ENCODE measurements at regions not wholly inside any gene's neighbourhood (a gene's known extent, or its start where the extent isn't known, plus 50 kb on each side); places are given as distances from the start of the nearest gene placed in this dataset.

GRCh38 chr6:144344646-144345045, 59.5 kb downstream of the UTRN start:
- Histone ChIP-seq H3K27ac (ENCODE audit: low read depth, low read length) (no peak overlapping the region), H3K36me3 (ENCODE audit: control insufficient read depth, insufficient read depth, low read length) (no peaks in the 10 kb centered on the region), H3K9me3 (ENCODE audit: control insufficient read depth, insufficient read depth, low read length) (no peaks in the 10 kb centered on the region), H3K4me3 (ENCODE audit: low read depth, low read length) (no peak overlapping the region), H3K4me1 (ENCODE audit: control insufficient read depth, insufficient read depth, low read length) (peaks cover 5% of the 10 kb centered on the region), H3K27me3 (ENCODE audit: control insufficient read depth, insufficient read depth, low read length) (no peaks in the 10 kb centered on the region)
- DNase-seq (ENCODE audit: low read depth in 4 of 6, low spot score in 6 of 6) = no peak
- 50% methylated on average over 1 of the region's 5 CpGs for WGBS (ENCODE audit: insufficient coverage)

DNA sequence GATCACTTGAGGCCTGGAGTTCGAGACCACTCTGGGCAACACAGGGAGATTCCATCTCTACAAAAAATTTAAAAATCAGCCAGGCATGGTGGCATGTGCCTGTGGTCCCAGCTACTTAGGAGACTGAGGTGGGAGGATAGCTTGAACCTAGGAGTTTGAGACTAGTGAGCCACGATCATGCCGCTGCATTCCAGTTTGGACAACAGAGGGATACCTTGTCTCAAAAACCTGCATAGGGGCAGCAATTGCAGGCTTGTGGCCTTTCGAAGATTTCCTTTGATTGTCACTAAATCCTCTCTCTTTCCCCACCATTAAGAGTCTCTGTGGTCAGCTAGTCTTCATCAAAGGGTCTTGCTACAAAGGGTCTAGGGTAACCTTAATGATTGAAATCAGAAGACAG, 60.3 kb downstream of the UTRN start:
- no peaks in the 10 kb centered on the region for H3K36me3 ChIP-seq (ENCODE audit: control insufficient read depth, insufficient read depth, low read length)

DNA sequence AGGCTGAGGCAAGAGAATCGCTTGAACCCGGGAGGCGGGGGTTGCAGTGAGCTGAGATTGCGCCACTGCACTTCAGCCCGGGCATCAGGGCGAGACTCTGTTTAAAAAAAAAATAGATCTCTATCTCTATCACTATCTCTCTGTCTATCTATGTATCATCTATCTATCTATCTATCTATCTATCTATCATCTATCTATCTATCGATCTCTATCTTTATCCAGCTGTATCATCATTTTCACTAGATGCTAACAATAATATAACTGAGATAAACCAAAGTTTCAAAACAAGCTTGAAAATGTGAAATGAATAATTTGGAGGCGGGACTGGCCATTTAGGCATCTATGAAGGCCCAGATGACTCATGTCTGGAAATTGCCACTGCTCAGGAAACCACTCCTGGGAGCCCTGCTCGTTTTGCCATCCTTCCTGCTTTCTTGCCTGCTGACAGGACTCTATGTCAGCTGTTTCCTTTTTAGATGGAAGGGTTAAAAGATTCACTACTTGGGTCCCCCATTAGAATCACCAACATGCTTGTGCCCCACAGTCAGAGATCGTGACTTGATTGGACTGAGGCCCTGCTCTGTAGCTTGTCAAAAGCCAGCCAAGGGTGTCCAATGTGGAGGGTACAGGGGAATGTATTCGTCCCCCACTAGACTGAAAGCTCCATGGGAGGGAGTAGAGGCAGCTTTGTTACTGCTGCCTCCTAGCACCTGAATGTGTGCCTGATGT, 61.7 kb downstream of the UTRN start:
- Histone ChIP-seq H3K4me3 (ENCODE audit: low read depth, low read length) (no peak overlapping the region), H3K36me3 (ENCODE audit: control insufficient read depth, insufficient read depth, low read length) (no peaks in the 10 kb centered on the region), H3K27me3 (ENCODE audit: control insufficient read depth, insufficient read depth, low read length) (no peaks in the 10 kb centered on the region), H3K27ac (ENCODE audit: low read depth, low read length) (no peak overlapping the region), H3K4me1 (ENCODE audit: control insufficient read depth, insufficient read depth, low read length) (no peaks in the 10 kb centered on the region), H3K9me3 (ENCODE audit: control insufficient read depth, insufficient read depth, low read length) (no peaks in the 10 kb centered on the region)
- 92% methylated on average over 6 of the region's 11 CpGs for WGBS (ENCODE audit: insufficient coverage)
- DNase-seq (ENCODE audit: low read depth in 4 of 6, low spot score in 6 of 6) = no peak

More for the DNA sequence above, 60.3 kb downstream of the UTRN start:
- Histone ChIP-seq H3K9me3 (ENCODE audit: control insufficient read depth, insufficient read depth, low read length) (no peaks in the 10 kb centered on the region), H3K4me1 (ENCODE audit: control insufficient read depth, insufficient read depth, low read length) (no peaks in the 10 kb centered on the region), H3K27ac (ENCODE audit: low read depth, low read length) (no peak overlapping the region), H3K4me3 (ENCODE audit: low read depth, low read length) (no peak overlapping the region), H3K27me3 (ENCODE audit: control insufficient read depth, insufficient read depth, low read length) (no peaks in the 10 kb centered on the region)
- 100% methylated on average over 2 of the region's 4 CpGs for WGBS (ENCODE audit: insufficient coverage)
- no peak for DNase-seq (ENCODE audit: low read depth in 4 of 6, low spot score in 6 of 6)

DNA sequence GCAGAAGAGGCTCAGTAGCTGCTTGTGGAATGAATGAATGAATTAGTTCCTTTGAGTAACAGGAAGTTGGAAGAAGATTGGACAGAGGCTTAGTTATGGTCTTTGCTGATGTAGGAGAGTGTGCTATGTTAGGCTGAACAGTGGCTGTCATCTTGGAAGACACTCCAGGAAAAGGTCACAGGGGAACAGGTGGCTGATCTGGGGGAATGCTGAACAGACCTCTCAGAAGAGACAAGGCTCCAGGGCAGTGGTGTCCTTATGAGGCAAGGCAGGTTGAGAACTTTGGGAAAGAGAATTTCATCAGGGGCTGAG, 62.3 kb downstream of the UTRN start:
- Histone ChIP-seq H3K27me3 (ENCODE audit: control insufficient read depth, insufficient read depth, low read length) (no peaks in the 10 kb centered on the region), H3K4me1 (ENCODE audit: control insufficient read depth, insufficient read depth, low read length) (no peaks in the 10 kb centered on the region), H3K9me3 (ENCODE audit: control insufficient read depth, insufficient read depth, low read length) (no peaks in the 10 kb centered on the region), H3K36me3 (ENCODE audit: control insufficient read depth, insufficient read depth, low read length) (no peaks in the 10 kb centered on the region), H3K4me3 (ENCODE audit: low read depth, low read length) (no peak overlapping the region), H3K27ac (ENCODE audit: low read depth, low read length) (no peak overlapping the region)
- DNase-seq (ENCODE audit: low read depth in 4 of 6, low spot score in 6 of 6) = no peak

DNA sequence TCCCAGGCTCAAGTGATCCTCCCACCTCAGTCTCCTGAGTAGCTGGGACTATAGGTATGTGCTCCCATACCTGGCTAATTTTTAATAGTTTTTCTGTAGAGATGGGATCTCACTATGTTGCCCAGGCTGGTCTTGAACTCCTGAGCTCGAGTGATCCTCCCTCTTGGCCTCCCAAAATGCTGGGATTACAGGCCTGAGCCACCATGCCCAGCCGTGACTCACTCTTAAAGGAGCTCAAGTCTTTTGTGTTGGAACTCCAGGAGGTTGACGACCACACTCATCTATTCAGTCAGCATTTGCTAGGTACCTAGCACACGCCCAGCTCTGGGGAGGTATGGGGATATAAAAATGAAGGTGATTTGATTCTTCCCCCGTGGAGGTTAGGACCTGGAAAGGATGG, 62.8 kb downstream of the UTRN start:
- H3K9me3 ChIP-seq (ENCODE audit: control insufficient read depth, insufficient read depth, low read length) = no peaks in the 10 kb centered on the region
- WGBS (ENCODE audit: insufficient coverage) = 100% methylated on average over 4 of the region's 5 CpGs
- no peak overlapping the region for H3K27ac ChIP-seq (ENCODE audit: low read depth, low read length)
- H3K27me3 ChIP-seq (ENCODE audit: control insufficient read depth, insufficient read depth, low read length) = no peaks in the 10 kb centered on the region
- H3K4me1 ChIP-seq (ENCODE audit: control insufficient read depth, insufficient read depth, low read length) = no peaks in the 10 kb centered on the region
- no peak overlapping the region for H3K4me3 ChIP-seq (ENCODE audit: low read depth, low read length)
- no peaks in the 10 kb centered on the region for H3K36me3 ChIP-seq (ENCODE audit: control insufficient read depth, insufficient read depth, low read length)
- no peak for DNase-seq (ENCODE audit: low read depth in 4 of 6, low spot score in 6 of 6)

- H3K4me1 ChIP-seq (ENCODE audit: control insufficient read depth, insufficient read depth, low read length) = no peaks in the 10 kb centered on the region
- no peak overlapping the region for H3K27ac ChIP-seq (ENCODE audit: low read depth, low read length)
- no peaks in the 10 kb centered on the region for H3K36me3 ChIP-seq (ENCODE audit: control insufficient read depth, insufficient read depth, low read length)
- WGBS (ENCODE audit: insufficient coverage) = 40% methylated on average over 2 of the region's 8 CpGs
- no peaks in the 10 kb centered on the region for H3K27me3 ChIP-seq (ENCODE audit: control insufficient read depth, insufficient read depth, low read length)
- H3K4me3 ChIP-seq (ENCODE audit: low read depth, low read length) = no peak overlapping the region
- no peak for DNase-seq (ENCODE audit: low read depth in 4 of 6, low spot score in 6 of 6)
- H3K9me3 ChIP-seq (ENCODE audit: control insufficient read depth, insufficient read depth, low read length) = no peaks in the 10 kb centered on the region
Measured at GRCh38 chr6:144349690-144350527, 64.8 kb downstream of the UTRN start.

GRCh38 chr6:144350528-144350880, 65.4 kb downstream of the UTRN start:
- H3K27me3 ChIP-seq (ENCODE audit: control insufficient read depth, insufficient read depth, low read length) = no peaks in the 10 kb centered on the region
- no peaks in the 10 kb centered on the region for H3K36me3 ChIP-seq (ENCODE audit: control insufficient read depth, insufficient read depth, low read length)
- no peak for DNase-seq (ENCODE audit: low read depth in 4 of 6, low spot score in 6 of 6)
- no peak overlapping the region for H3K4me3 ChIP-seq (ENCODE audit: low read depth, low read length)
- H3K9me3 ChIP-seq (ENCODE audit: control insufficient read depth, insufficient read depth, low read length) = no peaks in the 10 kb centered on the region
- H3K4me1 ChIP-seq (ENCODE audit: control insufficient read depth, insufficient read depth, low read length) = no peaks in the 10 kb centered on the region
- no peak overlapping the region for H3K27ac ChIP-seq (ENCODE audit: low read depth, low read length)
- WGBS (ENCODE audit: insufficient coverage) = 80% methylated on average over 1 of the region's 2 CpGs

GRCh38 chr6:144351379-144352127, 66.4 kb downstream of the UTRN start:
- Histone ChIP-seq H3K4me1 (ENCODE audit: control insufficient read depth, insufficient read depth, low read length) (no peaks in the 10 kb centered on the region), H3K27me3 (ENCODE audit: control insufficient read depth, insufficient read depth, low read length) (no peaks in the 10 kb centered on the region), H3K4me3 (ENCODE audit: low read depth, low read length) (no peak overlapping the region), H3K36me3 (ENCODE audit: control insufficient read depth, insufficient read depth, low read length) (no peaks in the 10 kb centered on the region), H3K9me3 (ENCODE audit: control insufficient read depth, insufficient read depth, low read length) (no peaks in the 10 kb centered on the region), H3K27ac (ENCODE audit: low read depth, low read length) (peak overlapping the region; percentile 25)
- WGBS (ENCODE audit: insufficient coverage) = 73% methylated on average over 4 of the region's 8 CpGs
- no peak for DNase-seq (ENCODE audit: low read depth in 4 of 6, low spot score in 6 of 6)

- no peak overlapping the region for H3K27ac ChIP-seq (ENCODE audit: low read depth, low read length)
- H3K4me1 ChIP-seq (ENCODE audit: control insufficient read depth, insufficient read depth, low read length) = no peaks in the 10 kb centered on the region
- DNase-seq (ENCODE audit: low read depth in 4 of 6, low spot score in 6 of 6) = no peak
- no CpG with 5 or more reads among the region's 2 CpGs for WGBS (ENCODE audit: insufficient coverage)
- no peaks in the 10 kb centered on the region for H3K27me3 ChIP-seq (ENCODE audit: control insufficient read depth, insufficient read depth, low read length)
- H3K36me3 ChIP-seq (ENCODE audit: control insufficient read depth, insufficient read depth, low read length) = no peaks in the 10 kb centered on the region
- H3K9me3 ChIP-seq (ENCODE audit: control insufficient read depth, insufficient read depth, low read length) = no peaks in the 10 kb centered on the region
- no peak overlapping the region for H3K4me3 ChIP-seq (ENCODE audit: low read depth, low read length)
Measured at GRCh38 chr6:144352331-144352730, 67.2 kb downstream of the UTRN start.
